Loucy (cell line): ENCODE measurements at regions not wholly inside any gene's neighbourhood (a gene's known extent, or its start where the extent isn't known, plus 50 kb on each side); places are given as distances from the start of the nearest gene placed in this dataset.

Experiments used
- H2AFZ ChIP-seq: fragments of 200-600 bp; sonication (generic); 2 replicates; pipeline ENCODE4 v1.6.0; 2016; ENCODE audit warnings: antibody characterized with exemption, mild to moderate bottlenecking, low read length, moderate library complexity
- H3F3A ChIP-seq: fragments of 200-600 bp; 2 replicates; pipeline ENCODE4 v1.6.0; 2016; ENCODE audit warnings: antibody characterized with exemption, low read depth, mild to moderate bottlenecking
- H3K27me3 ChIP-seq: fragments of 200-600 bp; sonication (generic); 2 replicates; pipeline ENCODE4 v1.6.1; 2014; ENCODE audit warnings: low read length, mild to moderate bottlenecking; ENCODE audit not compliant: insufficient read depth, poor library complexity, severe bottlenecking
- H3K36me3 ChIP-seq: fragments of 200-600 bp; sonication (generic); 2 replicates; pipeline ENCODE4 v1.6.1; 2016; ENCODE audit warnings: low read length; ENCODE audit not compliant: insufficient read depth
- H3K4me1 ChIP-seq: fragments of 200-600 bp; sonication (generic); 2 replicates; pipeline ENCODE4 v1.5.1; 2014; ENCODE audit warnings: low read length, mild to moderate bottlenecking; ENCODE audit not compliant: insufficient read depth, poor library complexity, severe bottlenecking
- H3K4me2 ChIP-seq: fragments of 200-600 bp; sonication (generic); 2 replicates; pipeline ENCODE4 v1.6.0; 2014; ENCODE audit warnings: antibody characterized with exemption, low read length, low read depth, mild to moderate bottlenecking; ENCODE audit not compliant: poor library complexity, severe bottlenecking
- H3K4me3 ChIP-seq: fragments of 200-600 bp; sonication (generic); 2 replicates; pipeline ENCODE4 v1.5.1; 2014; ENCODE audit warnings: low read length, mild to moderate bottlenecking, mixed read lengths; ENCODE audit not compliant: poor library complexity, severe bottlenecking
- H3K79me2 ChIP-seq: fragments of 200-600 bp; sonication (generic); 2 replicates; pipeline ENCODE4 v1.6.1; 2014; ENCODE audit warnings: low read length; ENCODE audit not compliant: insufficient read depth
- H3K9ac ChIP-seq: fragments of 200-600 bp; sonication (generic); 2 replicates; pipeline ENCODE4 v1.6.0; 2014; ENCODE audit warnings: mild to moderate bottlenecking, low read depth, low read length, moderate library complexity; ENCODE audit not compliant: poor library complexity, severe bottlenecking
- H3K9me2 ChIP-seq: fragments of 200-600 bp; sonication (generic); replicated peaks from 2 replicates; pipeline ENCODE4 v1.6.1; 2016; ENCODE audit warnings: low read depth, low read length, mixed read lengths
- H3K9me3 ChIP-seq: fragments of 200-600 bp; sonication (generic); 2 replicates; pipeline ENCODE4 v1.6.1; 2014; ENCODE audit warnings: mild to moderate bottlenecking, antibody characterized with exemption, low read length, low read depth; ENCODE audit not compliant: insufficient read depth
- H4K20me1 ChIP-seq: fragments of 200-600 bp; sonication (generic); 2 replicates; pipeline ENCODE4 v1.6.0; 2014; ENCODE audit warnings: antibody characterized with exemption, low read length, mild to moderate bottlenecking; ENCODE audit not compliant: insufficient read depth, poor library complexity, severe bottlenecking
- EZH2phosphoT487 ChIP-seq: fragments of 200-600 bp; IDR thresholded peaks from 2 replicates; pipeline ENCODE4 v1.6.1; 2018; ENCODE audit warnings: antibody characterized with exemption, mild to moderate bottlenecking, moderate library complexity, borderline replicate concordance
- TF ChIP-seq, protein P1 (sequence below): fragments of 200-600 bp; sonication (generic); conservative IDR thresholded peaks from 2 replicates; pipeline ENCODE4 v1.5.1; 2014; ENCODE audit warnings: mild to moderate bottlenecking, antibody characterized with exemption, low read length

DNA sequence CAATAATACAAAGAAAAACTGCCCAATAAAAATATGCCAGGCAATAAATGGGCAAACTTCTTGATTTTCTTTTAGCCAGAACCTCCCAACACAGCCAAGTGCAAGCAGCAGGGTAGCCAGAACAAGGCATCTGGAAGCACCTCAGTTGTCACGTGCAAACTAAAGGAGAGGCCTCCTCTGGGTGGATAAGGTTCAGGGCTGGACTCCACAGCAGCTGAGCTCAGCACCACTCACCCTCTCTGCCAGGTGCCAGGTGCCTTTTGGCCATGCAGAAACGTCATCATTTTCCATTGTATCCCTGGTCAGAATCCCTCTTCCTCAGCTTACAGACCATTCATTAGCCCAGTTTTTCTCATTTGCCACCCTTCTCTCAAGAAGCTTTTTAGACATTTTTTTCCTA, 52.7 kb downstream of the SOD2 start:
- H3K79me2 ChIP-seq = no peaks in the 10 kb centered on the region
- H4K20me1 ChIP-seq = no peaks in the 10 kb centered on the region
- H3K4me3 ChIP-seq = no peak overlapping the region
- no peak overlapping the region for H2AFZ ChIP-seq
- no peaks in the 10 kb centered on the region for H3K27me3 ChIP-seq
- TF ChIP-seq EZH2phosphoT487 = no peak
- TF ChIP-seq, protein P1, sequence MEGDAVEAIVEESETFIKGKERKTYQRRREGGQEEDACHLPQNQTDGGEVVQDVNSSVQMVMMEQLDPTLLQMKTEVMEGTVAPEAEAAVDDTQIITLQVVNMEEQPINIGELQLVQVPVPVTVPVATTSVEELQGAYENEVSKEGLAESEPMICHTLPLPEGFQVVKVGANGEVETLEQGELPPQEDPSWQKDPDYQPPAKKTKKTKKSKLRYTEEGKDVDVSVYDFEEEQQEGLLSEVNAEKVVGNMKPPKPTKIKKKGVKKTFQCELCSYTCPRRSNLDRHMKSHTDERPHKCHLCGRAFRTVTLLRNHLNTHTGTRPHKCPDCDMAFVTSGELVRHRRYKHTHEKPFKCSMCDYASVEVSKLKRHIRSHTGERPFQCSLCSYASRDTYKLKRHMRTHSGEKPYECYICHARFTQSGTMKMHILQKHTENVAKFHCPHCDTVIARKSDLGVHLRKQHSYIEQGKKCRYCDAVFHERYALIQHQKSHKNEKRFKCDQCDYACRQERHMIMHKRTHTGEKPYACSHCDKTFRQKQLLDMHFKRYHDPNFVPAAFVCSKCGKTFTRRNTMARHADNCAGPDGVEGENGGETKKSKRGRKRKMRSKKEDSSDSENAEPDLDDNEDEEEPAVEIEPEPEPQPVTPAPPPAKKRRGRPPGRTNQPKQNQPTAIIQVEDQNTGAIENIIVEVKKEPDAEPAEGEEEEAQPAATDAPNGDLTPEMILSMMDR = no peak
- H3K9me3 ChIP-seq = no peaks in the 10 kb centered on the region
- H3K36me3 ChIP-seq = no peaks in the 10 kb centered on the region
- H3K4me1 ChIP-seq = no peaks in the 10 kb centered on the region
- no peak overlapping the region for H3K9ac ChIP-seq
- no peaks in the 10 kb centered on the region for H3F3A ChIP-seq
- H3K4me2 ChIP-seq = no peak overlapping the region
- no peaks in the 10 kb centered on the region for H3K9me2 ChIP-seq

DNA sequence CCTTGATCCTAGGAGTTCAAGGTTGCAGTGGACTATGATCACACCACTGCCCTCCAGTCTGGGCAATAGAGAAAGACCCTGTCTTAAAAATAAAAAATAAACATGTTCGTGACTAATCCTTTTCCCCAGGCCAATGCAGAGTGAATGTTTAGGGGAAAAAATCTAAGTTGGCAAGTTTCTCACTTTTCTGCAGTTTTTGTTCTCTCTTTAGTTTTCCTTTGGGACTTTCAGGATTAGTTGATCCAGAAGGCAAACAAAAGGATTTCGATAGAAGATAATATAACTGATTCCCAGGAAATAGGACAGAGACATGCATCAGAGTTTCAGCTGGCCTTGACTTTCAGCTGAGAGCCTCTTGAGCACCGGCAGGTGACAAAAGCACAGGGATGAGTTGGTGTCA, 53.3 kb downstream of the SOD2 start:
- H3K36me3 ChIP-seq = no peaks in the 10 kb centered on the region
- H3K9me3 ChIP-seq = no peaks in the 10 kb centered on the region

DNA sequence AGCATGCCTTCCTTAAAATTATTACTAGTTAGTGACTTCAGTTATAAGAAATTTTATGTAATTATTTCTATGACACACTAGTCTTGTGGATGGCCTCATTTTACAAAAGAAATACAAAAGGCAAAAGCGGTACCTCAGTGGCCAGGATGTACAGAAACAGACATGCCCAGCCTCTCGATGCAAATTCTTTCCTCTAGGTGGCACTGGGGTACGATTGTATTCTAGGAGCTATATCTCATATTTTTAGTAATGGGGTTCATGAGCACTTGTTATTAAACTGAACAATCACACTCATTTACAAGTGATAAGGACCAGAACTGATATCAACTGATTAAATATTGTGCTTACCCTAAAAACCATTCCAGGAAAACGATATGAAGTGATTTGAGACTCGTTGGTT, 59.8 kb downstream of the SOD2 start:
- H3K4me2 ChIP-seq = no peak overlapping the region
- H4K20me1 ChIP-seq = no peaks in the 10 kb centered on the region
- TF ChIP-seq, protein P1 = peak; percentile 73
- TF ChIP-seq EZH2phosphoT487 = no peak
- H3K9me2 ChIP-seq = no peaks in the 10 kb centered on the region
- no peaks in the 10 kb centered on the region for H3K36me3 ChIP-seq
- no peaks in the 10 kb centered on the region for H3K9me3 ChIP-seq
- H3K9ac ChIP-seq = no peak overlapping the region
- no peaks in the 10 kb centered on the region for H3K27me3 ChIP-seq
- H3F3A ChIP-seq = no peaks in the 10 kb centered on the region
- no peak overlapping the region for H2AFZ ChIP-seq
- H3K79me2 ChIP-seq = no peaks in the 10 kb centered on the region
- no peak overlapping the region for H3K4me3 ChIP-seq
- H3K4me1 ChIP-seq = no peaks in the 10 kb centered on the region

More for the DNA sequence above, 53.3 kb downstream of the SOD2 start:
- Histone ChIP-seq H2AFZ (no peak overlapping the region), H3K79me2 (no peaks in the 10 kb centered on the region), H3K9me2 (no peaks in the 10 kb centered on the region), H4K20me1 (no peaks in the 10 kb centered on the region), H3K4me2 (no peak overlapping the region), H3F3A (no peaks in the 10 kb centered on the region), H3K4me3 (no peak overlapping the region), H3K4me1 (no peaks in the 10 kb centered on the region), H3K9ac (no peak overlapping the region), H3K27me3 (no peaks in the 10 kb centered on the region)
- TF ChIP-seq, protein P1 = no peak
- no peak for TF ChIP-seq EZH2phosphoT487
